ENCODE measurements at regions not wholly inside any gene's neighbourhood (a gene's known extent, or its start where the extent isn't known, plus 50 kb on each side); places are given as distances from the start of the nearest gene placed in this dataset.
A peak's percentile ranks its signal among the peaks of the same experiment; 100 is the strongest.
"Not testable (repeated sequence)": the region's sequence is repeated elsewhere in the genome, so short reads cannot be mapped to it uniquely, and the experiment has no call there.

DNA sequence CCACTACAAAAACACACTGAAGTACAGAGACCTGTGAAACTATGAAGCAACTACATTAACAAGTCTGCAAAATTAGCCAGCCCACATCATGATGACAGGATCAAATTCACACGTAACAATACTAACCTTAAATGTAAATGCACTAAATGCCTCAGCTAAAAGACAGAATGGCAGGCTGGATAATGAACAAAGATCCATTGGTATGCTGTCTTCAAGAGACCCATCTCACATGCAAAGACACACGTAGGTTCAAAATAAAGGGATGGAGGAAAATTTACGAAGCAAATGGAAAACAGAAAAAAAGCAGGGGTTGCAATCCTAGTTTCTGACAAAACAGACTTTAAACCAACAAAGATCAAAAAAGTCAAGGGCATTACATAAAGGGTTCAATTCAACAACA lies 120.1 kb upstream of the OSTN start:
- not testable (repeated sequence) for DNase-seq (ENCODE audit: low read depth in 2 of 3, low spot score in 2 of 3)

DNA sequence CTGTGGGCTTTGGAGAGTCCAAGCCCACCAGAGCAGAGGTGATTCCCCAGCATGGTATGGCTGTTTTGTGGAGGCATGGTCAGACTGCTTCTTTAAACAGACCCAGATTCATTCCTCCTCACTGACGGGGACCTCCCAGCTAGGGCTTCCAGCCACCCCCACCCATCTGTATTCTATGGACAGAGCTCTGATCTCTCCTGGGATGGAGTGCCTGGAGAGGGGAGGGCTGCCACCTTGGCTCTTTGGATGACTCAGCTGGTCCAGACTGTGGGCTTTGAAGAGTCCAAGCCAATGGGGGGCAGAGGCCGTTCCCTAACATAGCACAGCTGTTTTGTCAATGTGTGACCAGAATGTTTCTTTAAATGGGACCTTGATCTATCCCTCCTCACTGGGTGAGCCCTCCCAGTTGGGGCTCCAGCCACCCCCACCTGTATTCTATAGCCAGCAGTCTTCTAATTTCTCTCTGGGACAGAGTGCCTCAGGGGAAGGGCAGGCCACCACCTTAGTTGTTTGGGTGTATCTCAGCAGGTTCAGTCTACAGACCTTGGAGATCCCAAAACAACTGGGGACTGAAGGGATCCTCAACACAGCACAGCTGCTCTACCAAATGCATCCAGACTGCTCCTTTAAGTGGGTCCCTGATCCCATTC lies 122.0 kb upstream of the OSTN start:
- DNase-seq (ENCODE audit: low read depth in 2 of 3, low spot score in 2 of 3) = no peak

GRCh38 chr3:191074511-191074910 lies 124.5 kb upstream of the OSTN start:
- DNase-seq (ENCODE audit: low read depth in 2 of 3, low spot score in 2 of 3) = no peak

DNA sequence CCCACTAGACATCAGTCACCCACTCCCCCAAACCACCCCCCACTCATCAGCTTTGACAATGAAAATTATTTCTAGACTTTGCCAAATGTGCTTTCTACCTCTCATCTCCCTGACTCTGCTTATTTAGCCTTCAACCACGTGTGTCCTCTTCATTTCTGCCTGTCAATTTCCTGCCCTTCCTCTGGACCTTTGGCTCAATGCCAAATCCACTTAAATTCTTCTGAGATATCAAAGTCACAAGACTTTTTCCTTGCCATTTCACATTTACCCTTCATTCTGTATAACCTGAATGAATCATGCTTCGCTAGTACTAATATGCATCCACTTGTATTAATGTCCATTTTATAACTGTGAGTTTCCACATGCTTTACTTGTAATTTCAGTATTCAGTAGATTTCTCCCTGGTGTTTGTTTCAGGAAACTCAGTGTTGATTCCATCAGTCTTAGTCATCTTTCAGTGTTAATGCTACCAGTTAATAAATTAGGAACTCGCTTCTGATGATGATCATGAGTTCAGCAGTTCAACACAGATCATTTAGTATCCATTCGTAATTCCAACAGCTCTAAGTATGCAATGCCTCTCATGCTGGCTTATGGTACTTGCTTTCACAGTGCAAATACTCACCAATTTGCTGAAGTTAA lies 128.2 kb upstream of the OSTN start:
- no peak for DNase-seq (ENCODE audit: low read depth in 2 of 3, low spot score in 2 of 3)

- no peak for DNase-seq (ENCODE audit: low read depth in 2 of 3, low spot score in 2 of 3)
Measured at GRCh38 chr3:191070201-191070600, 128.8 kb upstream of the OSTN start.

GRCh38 chr3:191068946-191069813 lies 129.9 kb upstream of the OSTN start:
- no peak for DNase-seq (ENCODE audit: low read depth in 2 of 3, low spot score in 2 of 3)

DNA sequence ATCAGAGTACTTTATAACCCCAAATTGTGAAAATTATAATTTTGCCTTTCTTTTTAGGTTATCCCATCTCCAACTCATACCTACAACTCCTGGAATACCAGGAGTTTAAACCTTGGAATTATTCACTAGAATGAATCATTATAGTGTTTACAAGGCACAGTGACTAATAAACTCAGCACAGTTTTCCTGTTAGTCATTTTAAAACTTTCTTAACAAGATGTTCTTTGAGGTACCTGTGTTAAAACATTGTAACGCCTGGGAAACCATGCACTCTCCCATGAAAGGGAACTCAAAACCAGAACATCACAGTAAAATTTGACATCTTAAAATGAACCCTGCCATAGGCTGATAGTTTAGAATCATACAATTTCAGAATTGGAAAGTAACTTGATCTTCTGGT lies 132.4 kb upstream of the OSTN start:
- DNase-seq (ENCODE audit: low read depth in 2 of 3, low spot score in 2 of 3) = no peak

- no peak for DNase-seq (ENCODE audit: low read depth in 2 of 3, low spot score in 2 of 3)
Measured at GRCh38 chr3:191065181-191065805, 133.7 kb upstream of the OSTN start.

DNA sequence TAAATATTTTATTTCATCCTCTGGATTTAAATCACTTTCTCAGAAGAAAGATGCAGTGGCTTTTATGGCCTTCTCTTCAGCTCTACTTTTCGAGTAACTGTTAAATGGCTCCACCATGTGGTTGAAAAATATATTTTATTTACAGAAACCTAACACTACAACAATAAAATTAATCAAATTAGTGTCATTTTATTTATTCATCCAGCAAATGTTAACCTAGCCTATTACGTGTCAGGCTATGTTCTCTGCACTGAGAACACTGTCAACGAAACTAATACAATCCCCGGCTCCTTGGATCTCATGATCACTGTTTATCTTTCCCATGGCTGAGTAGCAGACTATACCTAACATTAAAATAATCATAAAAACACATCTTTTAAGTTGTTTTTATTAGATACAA lies 148.0 kb upstream of the OSTN start:
- peak in 2 of 3 donors; percentile 7 to 63 for DNase-seq (ENCODE audit: low read depth in 2 of 3, low spot score in 2 of 3)

GRCh38 chr3:191047930-191048329 lies 151.1 kb upstream of the OSTN start:
- DNase-seq (ENCODE audit: low read depth in 2 of 3, low spot score in 2 of 3) = no peak

DNA sequence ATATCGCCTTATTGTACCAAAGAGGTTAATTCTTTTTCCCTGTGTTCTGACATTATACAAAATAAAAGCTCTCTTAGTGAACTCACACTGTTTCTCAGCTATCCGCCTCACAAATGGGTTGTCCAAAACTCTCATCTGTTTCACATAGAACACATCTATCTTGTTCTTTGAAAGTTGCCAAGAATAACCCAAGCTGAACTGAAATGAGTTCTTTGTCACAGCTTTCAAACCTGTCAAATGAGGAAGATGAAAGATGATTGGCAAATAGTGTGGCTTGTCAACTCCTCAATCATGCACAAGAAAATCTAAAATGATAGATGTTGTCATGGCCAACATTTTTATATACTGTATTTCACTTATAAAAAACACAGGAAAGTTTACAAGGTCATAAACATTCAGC lies 168.1 kb upstream of the OSTN start:
- DNase-seq (ENCODE audit: low read depth in 2 of 3, low spot score in 2 of 3) = no peak

DNA sequence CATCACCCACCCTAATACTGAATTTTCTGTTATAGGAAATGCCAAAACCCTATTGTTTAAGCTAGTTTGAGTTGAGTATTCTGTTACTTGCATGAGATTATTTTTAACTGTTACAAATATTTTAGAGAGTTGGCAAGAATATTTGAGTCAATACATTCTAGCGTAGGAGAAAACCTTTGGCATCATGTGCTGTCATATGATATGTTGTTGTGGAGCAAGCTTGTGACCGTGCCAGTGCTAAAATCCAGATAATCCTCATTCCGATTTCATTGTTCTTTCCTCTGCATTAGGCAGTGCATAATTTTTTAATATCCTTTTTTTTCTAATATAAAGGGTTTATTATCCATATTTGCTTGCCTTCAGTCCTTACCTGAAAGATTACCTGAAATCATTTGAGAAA lies 168.0 kb upstream of the GMNC start:
- DNase-seq (ENCODE audit: low read depth in 2 of 3, low spot score in 2 of 3) = no peak

GRCh38 chr3:191026746-191027145 lies 164.3 kb upstream of the GMNC start:
- no peak for DNase-seq (ENCODE audit: low read depth in 2 of 3, low spot score in 2 of 3)

DNA sequence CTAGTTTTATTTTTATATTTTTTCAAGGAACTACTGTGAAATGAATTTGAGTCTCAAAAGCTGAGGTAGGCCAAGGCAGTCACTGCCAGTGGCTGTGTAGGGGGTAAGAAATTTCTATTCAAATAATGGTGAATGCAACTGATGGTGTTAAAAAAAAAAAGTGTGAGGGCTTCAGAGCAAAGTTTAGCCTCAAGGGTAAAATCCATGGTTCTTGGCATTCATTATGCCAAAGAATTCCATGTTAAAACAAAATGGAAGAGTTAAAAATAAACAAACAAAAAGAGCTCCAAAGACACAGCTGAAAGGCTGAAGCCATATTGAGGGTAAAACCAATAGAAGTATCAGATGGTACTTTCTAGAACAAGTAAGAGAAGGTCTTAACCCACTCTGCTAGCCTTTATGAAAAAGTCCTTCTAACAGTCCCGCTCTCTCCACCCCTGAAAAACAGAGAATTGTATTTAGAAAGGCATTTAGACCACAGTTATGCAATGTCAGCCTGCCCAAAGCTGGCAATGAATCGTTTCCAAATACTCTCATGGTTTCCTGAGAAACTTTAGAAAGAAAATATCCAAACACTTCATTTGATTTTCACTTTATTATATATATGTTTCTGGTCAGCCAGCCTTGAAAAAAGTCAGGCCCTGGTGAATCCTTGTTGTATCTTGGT lies 158.4 kb upstream of the GMNC start:
- DNase-seq (ENCODE audit: low read depth in 2 of 3, low spot score in 2 of 3) = no peak

DNA sequence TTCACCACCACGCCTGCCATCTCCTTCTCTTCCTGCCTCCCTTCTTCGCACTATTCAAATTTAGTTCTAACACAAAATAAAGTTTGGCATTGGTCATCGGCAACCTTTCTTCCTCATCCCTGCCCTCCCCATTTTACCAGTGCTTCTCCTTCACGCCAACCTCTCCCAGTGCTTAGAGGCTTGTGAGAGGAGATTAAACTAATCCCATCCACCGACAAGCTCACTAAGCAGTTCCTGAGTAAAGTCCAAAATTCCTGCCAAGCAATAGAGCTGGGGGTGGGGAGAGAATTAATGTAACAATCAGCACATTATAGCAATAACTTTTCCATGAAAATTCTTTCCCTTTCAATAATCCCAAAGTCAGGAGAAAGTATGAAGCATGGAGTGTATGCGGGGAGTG lies 157.4 kb upstream of the GMNC start:
- DNase-seq (ENCODE audit: low read depth in 2 of 3, low spot score in 2 of 3) = no peak

DNA sequence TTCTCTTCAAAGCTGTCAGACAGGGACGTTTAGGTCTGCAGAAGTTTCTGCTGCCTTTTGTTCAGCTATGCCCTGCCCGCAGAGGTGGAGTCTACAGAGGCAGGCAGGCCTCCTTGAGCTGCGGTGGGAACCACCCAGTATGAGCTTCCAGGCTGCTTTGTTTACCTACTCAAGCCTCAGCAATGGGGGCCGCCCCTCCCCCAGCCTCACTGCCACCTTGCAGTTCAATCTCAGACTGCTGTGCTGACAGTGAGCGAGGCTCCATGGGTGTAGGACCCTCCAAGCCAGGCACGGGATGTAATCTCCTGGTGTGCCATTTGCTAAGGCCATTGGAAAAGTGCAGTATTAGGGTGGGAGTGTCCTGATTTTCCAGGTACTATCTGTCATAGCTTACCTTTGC lies 153.5 kb upstream of the GMNC start:
- not testable (repeated sequence) for DNase-seq (ENCODE audit: low read depth in 2 of 3, low spot score in 2 of 3)

- DNase-seq (ENCODE audit: low read depth in 2 of 3, low spot score in 2 of 3) = peak in 1 of 3 donors; percentile 16
Measured at GRCh38 chr3:191008074-191008473, 145.6 kb upstream of the GMNC start.

DNA sequence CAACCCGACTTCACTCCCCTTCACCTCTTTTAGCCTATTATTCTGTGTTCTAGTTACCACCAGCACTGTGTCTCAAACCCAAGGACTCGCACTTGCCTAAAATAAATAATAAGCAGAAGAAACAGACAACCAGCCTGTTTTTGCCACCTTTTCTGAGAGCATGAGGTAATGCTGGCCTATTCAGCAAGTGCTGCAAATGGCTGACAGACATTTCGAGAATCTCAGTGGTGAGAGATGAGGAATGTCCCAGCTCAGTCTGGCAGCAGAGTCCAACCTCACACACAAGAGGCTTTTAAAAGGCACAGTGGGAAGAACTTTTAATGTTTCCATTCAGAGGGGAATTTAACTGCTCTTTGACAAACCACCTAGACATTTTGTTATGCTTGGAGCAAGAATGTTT lies 143.3 kb upstream of the GMNC start:
- DNase-seq (ENCODE audit: low read depth in 2 of 3, low spot score in 2 of 3) = no peak

DNA sequence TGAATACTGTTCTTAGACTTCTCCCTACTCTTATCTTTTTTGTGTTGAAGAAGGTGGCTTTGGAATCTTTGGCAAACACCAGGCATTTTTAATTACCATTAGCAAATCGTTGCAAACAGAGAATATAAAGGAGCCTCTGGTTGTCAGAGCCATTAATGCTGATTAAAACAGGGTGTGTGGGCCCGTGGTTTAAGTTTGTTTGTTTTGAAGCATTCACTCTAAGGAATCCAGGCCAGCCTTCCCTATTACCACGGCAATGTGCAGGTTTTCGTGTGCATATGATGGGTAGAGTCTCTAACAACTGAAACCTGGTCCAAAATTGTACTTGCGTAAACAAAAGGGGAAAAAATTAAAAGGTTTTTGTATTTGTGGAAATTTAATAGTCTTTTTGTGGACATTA lies 141.2 kb upstream of the GMNC start:
- no peak for DNase-seq (ENCODE audit: low read depth in 2 of 3, low spot score in 2 of 3)

GRCh38 chr3:190996181-190996775 lies 133.8 kb upstream of the GMNC start:
- DNase-seq (ENCODE audit: low read depth in 2 of 3, low spot score in 2 of 3) = no peak

Data from hematopoietic multipotent progenitor cell (in vitro differentiated cells).